ENCODE measurements at regions not wholly inside any gene's neighbourhood (a gene's known extent, or its start where the extent isn't known, plus 50 kb on each side); places are given as distances from the start of the nearest gene placed in this dataset.

DNA sequence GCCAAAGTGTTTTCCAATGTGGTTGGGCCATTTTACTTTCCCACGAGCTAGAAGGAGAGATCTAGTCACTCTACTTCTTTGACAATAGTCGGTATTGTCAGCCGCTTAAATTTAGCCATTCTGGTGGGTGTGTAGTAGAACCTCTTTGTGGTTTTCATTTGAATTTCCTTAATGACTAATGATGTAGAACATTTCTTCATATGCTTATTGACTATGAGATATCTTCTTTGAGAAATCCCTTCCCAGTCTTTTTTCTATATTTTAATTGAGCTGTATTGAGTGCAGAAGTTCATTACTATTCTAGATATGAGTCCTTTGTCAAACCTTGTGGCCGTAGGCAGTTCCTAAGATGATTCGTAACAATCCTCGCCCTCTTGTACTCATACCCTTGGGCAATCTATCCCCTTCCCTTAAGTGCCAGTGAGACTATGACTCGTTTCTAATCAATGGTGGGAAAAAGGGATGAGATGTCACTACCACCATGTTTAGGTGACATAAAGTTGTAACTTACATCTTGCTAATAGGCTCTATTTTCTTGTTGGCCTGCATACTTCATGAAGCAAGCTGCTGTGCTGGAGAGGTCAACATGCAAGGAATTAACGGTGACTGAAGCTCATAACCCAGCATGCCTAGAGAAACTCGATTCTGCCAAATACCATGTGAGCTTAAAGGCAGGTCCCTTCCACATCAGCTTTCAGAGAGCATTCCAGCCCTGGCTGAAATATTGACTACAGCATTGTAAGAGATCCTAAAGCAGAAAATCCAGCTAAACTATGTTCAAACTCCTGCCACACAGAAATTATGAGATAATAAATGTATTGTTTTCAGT, 817.9 kb upstream of the SOX9 start:
- DNase-seq (no peak), ATAC-seq (ENCODE audit: low read depth) (no peak)
- Mint-ChIP-seq H3K36me3 (no peaks in the 10 kb centered on the region), H3K9me3 (peaks cover 9% of the 10 kb centered on the region), H3K27me3 (no peaks in the 10 kb centered on the region), H3K27ac (no peak overlapping the region), H3K4me1 (no peaks in the 10 kb centered on the region), H3K4me3 (no peak overlapping the region)
- POLR2A ChIA-PET: no interaction called here

DNA sequence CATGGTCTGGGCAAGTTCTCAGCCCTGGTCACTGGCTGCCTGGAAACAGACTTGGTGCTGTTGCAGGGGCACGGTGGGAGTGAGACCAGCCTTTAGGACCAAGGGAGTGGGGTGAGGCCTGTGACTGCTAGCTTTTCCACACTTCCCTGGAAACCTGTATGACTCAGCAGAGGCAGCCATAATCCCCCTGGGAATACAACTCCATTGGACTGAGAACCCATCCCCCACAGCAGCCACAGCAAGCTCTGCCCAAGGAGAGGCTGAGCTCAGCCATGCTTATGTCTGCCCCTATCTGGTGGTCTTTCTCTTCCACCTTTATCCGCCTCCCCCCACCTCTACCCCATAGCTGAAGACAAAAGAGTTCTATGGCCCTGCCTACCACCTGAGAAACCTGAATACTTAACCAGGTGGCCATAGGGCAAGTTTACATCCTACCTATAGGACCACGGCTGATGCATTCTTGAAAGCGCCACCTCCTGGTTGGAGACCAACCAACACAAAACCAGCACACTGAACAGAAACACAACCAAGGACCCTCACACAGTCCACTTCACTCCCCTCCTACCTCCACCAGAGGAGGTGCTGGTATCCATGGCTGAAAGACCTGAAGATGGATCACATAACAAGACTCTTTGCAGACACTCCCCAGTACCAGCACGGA, 816.2 kb upstream of the SOX9 start:
- no peak overlapping the region for H3K4me3 Mint-ChIP-seq
- ATAC-seq (ENCODE audit: low read depth) (no peak), DNase-seq (no peak)
- peaks cover 12% of the 10 kb centered on the region for H3K9me3 Mint-ChIP-seq
- H3K36me3 Mint-ChIP-seq: no peaks in the 10 kb centered on the region
- no peaks in the 10 kb centered on the region for H3K27me3 Mint-ChIP-seq
- H3K4me1 Mint-ChIP-seq: no peaks in the 10 kb centered on the region
- no peak overlapping the region for H3K27ac Mint-ChIP-seq
- POLR2A ChIA-PET: no interaction called here

DNA sequence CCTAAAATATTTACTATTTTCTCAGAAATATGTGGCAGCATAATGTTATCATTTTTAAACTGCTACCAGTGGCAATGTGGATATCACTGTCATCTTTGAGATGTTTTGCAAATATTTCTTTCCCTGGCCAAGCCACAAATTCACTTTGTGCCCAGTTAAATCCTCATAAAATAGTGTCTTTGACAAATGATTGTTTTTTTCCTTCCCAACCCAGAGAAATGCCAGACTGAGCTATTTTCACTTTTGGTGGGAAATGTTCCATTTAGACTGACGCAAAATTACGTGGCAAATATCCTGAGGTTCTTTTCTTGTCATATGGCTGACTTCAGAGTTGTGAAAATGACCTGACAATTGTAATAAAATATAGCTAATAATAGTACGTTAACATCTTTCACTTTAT, 807.0 kb upstream of the SOX9 start:
- DNase-seq (no peak), ATAC-seq (ENCODE audit: low read depth) (no peak)
- no peak overlapping the region for H3K27ac Mint-ChIP-seq
- H3K27me3 Mint-ChIP-seq: no peaks in the 10 kb centered on the region
- POLR2A ChIA-PET: no interaction called here
- H3K36me3 Mint-ChIP-seq: no peaks in the 10 kb centered on the region
- peaks cover 2% of the 10 kb centered on the region for H3K9me3 Mint-ChIP-seq
- no peaks in the 10 kb centered on the region for H3K4me1 Mint-ChIP-seq
- H3K4me3 Mint-ChIP-seq: no peak overlapping the region

DNA sequence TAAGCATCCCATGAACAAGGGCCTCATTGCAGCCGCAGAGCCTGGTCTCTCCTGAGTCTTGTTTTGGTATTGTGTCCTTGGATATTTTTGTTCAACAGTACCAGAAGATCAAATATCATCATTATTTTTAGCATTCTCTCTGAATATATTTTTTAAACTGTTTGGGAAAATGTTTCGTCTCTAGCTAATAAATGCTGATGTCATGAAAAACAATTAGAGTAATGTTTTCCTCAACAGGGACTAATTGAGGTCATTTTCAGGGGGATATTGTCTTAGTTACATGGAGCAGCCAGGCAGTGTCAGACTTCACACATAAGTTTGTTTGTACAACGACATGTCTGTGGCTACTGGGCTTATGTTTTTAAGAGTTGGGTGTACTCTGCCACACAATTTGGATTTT, 805.3 kb upstream of the SOX9 start:
- H3K4me3 Mint-ChIP-seq: no peak overlapping the region
- no peaks in the 10 kb centered on the region for H3K9me3 Mint-ChIP-seq
- DNase-seq (no peak), ATAC-seq (ENCODE audit: low read depth) (no peak)
- no peaks in the 10 kb centered on the region for H3K27me3 Mint-ChIP-seq
- H3K27ac Mint-ChIP-seq: no peak overlapping the region
- POLR2A ChIA-PET: no interaction called here
- no peaks in the 10 kb centered on the region for H3K4me1 Mint-ChIP-seq
- no peaks in the 10 kb centered on the region for H3K36me3 Mint-ChIP-seq

DNA sequence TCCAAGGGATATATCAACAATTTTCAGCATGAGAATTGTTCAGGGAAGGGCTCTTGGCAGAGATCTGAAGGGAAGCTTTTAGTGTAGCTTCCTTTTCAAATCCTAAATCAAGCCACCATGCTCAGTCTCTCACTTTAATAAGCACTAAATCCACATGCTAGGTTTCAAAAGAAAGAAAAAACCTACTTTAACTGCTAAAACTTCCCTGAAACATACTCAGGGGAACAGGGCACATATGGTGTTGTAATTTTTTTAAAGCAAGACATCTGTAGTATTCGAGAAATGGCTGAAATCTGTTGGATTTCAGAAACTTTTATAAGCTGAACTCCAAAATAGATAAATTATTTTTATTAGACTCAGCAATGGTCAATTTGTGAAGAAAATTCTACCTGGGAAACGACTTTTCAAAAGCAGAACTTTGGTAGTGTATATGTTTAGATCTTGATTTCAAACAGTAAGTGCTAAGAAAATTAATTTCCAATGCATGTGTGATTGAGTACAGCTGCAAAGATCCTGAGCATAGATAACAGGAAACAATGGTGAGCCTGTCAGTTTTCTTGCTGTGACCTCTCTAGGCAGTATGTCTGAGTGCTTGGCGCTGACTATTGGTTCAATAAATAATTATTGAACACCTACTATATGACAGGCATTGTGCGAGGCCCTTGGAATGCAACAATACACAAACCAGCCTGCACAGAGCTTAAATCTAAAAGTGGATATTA, 804.5 kb upstream of the SOX9 start:
- H3K4me1 Mint-ChIP-seq: no peaks in the 10 kb centered on the region
- no peak for DNase-seq
- POLR2A ChIA-PET: no interaction called here
- no peaks in the 10 kb centered on the region for H3K36me3 Mint-ChIP-seq
- no peak overlapping the region for H3K27ac Mint-ChIP-seq
- H3K9me3 Mint-ChIP-seq: peaks cover 2% of the 10 kb centered on the region
- H3K27me3 Mint-ChIP-seq: no peaks in the 10 kb centered on the region
- H3K4me3 Mint-ChIP-seq: no peak overlapping the region
- ATAC-seq (ENCODE audit: low read depth): no peak

DNA sequence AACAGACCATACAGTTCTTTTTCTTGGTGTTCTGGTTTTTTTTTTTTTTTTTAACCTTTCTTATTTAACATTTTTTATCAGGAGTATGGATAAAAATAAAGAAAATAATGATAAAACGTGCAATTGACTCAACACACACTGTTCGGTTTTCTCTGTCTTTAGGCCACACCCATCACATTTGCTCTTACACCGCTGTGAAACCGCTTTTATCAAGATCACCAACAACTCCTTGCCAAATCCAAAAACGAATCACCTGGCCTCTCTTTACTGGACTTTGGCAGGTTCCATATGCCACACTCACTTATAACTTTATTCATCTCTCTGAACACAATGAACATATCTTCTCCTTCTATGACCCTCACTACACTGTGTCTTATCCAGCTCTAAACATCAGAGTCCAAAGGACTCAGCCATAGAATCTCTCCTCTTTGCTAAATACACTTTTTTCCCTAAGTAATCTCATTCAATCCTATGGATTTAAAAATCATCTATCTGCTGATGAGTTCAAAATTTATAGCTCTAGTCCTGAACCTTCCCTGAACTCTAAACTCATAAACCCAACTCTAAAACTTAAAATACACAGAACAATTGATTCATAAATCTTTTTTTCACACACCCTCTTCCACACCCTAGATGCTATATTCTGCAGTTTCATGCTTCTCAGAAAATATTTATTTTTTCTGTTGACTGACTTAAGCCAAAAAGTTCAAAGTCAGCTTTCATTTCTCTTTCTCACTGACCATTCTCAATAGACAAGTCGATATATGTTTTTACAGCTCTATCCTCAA, 800.6 kb upstream of the SOX9 start:
- DNase-seq: no peak
- H3K27me3 Mint-ChIP-seq: no peaks in the 10 kb centered on the region
- H3K9me3 Mint-ChIP-seq: peaks cover 3% of the 10 kb centered on the region
- H3K4me1 Mint-ChIP-seq: no peaks in the 10 kb centered on the region
- no peak for ATAC-seq (ENCODE audit: low read depth)
- POLR2A ChIA-PET: no interaction called here
- no peaks in the 10 kb centered on the region for H3K36me3 Mint-ChIP-seq
- no peak overlapping the region for H3K4me3 Mint-ChIP-seq
- H3K27ac Mint-ChIP-seq: no peak overlapping the region

DNA sequence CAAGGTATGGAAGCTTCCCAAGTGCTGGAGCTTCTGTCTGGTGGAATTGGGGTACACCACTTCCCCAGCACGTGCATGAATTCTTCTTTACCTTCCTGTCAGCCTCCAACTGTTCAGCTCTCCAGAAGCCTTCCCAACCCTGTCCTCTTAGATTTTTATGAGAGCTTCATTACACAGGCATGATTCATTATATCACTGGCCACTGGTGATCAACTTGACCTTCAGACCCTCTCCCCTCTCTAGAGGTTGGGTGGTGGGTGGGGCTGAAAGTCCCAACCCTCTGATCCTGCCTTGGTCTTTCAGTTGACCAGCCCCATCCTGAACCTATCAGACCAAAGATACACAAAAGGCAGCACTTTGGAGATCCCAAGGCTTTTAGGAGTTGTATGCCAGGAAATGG, 795.7 kb upstream of the SOX9 start:
- no peak for DNase-seq
- POLR2A ChIA-PET: no interaction called here
- Mint-ChIP-seq H3K27ac (no peak overlapping the region), H3K4me1 (no peaks in the 10 kb centered on the region), H3K27me3 (no peaks in the 10 kb centered on the region), H3K4me3 (no peak overlapping the region), H3K36me3 (no peaks in the 10 kb centered on the region), H3K9me3 (peaks cover 5% of the 10 kb centered on the region)
- ATAC-seq (ENCODE audit: low read depth): no peak

DNA sequence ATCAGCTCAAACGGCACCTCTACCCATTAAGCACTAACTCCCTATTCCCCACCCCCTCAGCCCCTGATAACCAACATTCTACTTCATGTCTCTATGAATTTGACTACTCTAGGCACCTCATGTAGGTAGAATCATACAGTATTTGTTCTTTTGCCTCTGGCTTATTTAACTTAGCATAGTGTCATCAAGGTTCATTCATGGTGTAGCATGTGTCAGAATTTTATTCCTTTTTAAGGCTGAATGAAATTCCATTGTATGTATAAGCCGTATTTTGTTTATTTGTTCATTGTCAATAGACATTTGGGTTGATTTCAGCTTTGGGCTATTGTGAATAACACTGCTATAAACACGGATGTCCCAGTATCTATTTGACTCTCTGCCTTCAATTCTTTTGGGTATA, 794.9 kb upstream of the SOX9 start:
- Mint-ChIP-seq H3K36me3 (no peaks in the 10 kb centered on the region), H3K4me1 (no peaks in the 10 kb centered on the region), H3K4me3 (no peak overlapping the region), H3K9me3 (peaks cover 3% of the 10 kb centered on the region), H3K27ac (no peak overlapping the region), H3K27me3 (no peaks in the 10 kb centered on the region)
- POLR2A ChIA-PET: no interaction called here
- no peak for DNase-seq
- no peak for ATAC-seq (ENCODE audit: low read depth)

DNA sequence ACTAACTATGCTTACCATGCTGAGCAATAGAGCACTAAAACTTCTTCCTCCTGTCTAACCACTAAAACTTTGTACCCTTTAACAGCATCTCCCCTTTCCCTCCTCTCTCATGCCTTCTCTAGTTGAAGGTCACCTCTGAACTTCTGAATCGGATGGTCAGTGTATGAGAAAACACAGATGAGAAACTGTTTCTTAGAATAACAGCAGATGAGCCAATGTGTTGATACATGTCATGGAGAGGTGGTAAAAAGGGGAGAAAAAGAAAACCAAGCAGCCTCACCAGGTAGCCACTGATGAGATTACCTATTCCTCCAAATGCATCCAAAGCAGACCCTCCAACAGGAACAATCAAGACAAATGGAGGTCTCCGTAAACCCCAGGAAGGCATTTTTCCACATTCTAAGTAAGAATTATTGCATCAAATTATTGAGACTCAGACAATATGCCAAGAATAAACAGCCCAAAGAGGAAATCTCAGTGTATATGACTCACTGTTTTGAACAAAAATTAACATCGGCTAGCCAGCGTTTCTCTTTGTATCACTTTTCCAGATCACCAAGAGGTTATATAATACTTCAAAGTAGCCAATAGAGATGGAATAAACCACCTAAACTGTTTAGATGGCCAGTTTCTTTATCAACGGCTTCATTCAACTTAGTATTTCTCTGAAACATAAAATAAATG, 793.3 kb upstream of the SOX9 start:
- Mint-ChIP-seq H3K36me3 (no peaks in the 10 kb centered on the region), H3K9me3 (peaks cover 3% of the 10 kb centered on the region), H3K27ac (no peak overlapping the region), H3K4me3 (no peak overlapping the region), H3K27me3 (no peaks in the 10 kb centered on the region), H3K4me1 (no peaks in the 10 kb centered on the region)
- POLR2A ChIA-PET: no interaction called here
- ATAC-seq (ENCODE audit: low read depth) (no peak), DNase-seq (no peak)

DNA sequence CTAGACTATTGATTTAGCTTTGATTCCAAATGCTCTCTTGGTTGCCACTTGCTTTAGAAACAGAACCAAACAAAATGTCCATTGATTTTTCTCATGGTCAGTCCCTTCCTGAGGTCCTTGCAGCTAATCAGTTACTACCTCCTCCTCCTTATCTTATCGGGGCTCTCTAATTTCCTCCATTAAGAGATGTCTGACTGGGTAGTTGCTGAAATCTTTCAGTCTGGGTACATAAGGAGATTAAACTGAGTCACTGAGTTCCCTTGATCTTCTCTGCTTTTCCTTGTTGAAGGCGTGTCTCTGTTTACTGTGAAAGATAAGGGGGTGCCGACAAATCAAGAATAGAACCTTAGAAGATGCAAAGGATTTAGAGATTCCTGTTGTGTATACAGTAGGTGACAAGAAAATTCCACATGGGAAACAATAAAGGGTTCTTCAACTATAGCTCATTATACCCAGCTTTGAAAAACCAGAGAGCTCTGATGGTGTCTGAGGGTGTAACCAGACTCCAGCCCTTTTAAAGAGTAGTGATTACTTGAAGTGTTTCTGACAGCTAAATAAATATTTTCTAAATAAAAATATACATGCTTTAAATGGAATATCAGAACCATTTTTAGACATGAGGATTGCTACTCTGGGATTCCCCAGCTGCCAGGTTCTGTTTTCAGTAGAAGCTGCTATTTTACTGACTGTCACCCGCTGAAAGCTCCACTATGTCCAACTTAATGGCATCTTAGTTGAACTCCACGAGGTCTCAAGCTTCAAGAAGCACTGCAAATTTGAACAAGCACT, 791.3 kb upstream of the SOX9 start:
- ATAC-seq (ENCODE audit: low read depth): no peak

DNA sequence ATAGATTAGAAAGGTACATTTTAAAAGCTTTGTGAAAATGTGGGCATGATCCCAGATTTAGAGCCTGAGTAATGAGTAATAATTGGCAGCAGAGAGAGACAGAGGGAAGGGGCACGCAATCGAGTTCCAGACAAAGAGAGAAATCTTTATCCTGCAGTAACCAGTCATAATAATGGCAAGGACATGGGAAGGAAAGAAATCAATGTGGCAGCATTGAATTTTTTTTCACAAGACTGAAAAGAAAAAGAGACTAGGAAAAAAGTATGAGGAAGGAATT, 790.8 kb upstream of the SOX9 start:
- DNase-seq: no peak
- no peak overlapping the region for H3K4me3 Mint-ChIP-seq
- H3K36me3 Mint-ChIP-seq: no peaks in the 10 kb centered on the region
- POLR2A ChIA-PET: no interaction called here
- no peaks in the 10 kb centered on the region for H3K4me1 Mint-ChIP-seq
- H3K9me3 Mint-ChIP-seq: peaks cover 1% of the 10 kb centered on the region
- no peaks in the 10 kb centered on the region for H3K27me3 Mint-ChIP-seq
- H3K27ac Mint-ChIP-seq: no peak overlapping the region
- no peak for ATAC-seq (ENCODE audit: low read depth)

More for the DNA sequence above, 791.3 kb upstream of the SOX9 start:
- Mint-ChIP-seq H3K27me3 (no peaks in the 10 kb centered on the region), H3K4me3 (no peak overlapping the region), H3K36me3 (no peaks in the 10 kb centered on the region), H3K27ac (no peak overlapping the region), H3K9me3 (peaks cover 1% of the 10 kb centered on the region), H3K4me1 (no peaks in the 10 kb centered on the region)
- POLR2A ChIA-PET: no interaction called here
- no peak for DNase-seq

DNA sequence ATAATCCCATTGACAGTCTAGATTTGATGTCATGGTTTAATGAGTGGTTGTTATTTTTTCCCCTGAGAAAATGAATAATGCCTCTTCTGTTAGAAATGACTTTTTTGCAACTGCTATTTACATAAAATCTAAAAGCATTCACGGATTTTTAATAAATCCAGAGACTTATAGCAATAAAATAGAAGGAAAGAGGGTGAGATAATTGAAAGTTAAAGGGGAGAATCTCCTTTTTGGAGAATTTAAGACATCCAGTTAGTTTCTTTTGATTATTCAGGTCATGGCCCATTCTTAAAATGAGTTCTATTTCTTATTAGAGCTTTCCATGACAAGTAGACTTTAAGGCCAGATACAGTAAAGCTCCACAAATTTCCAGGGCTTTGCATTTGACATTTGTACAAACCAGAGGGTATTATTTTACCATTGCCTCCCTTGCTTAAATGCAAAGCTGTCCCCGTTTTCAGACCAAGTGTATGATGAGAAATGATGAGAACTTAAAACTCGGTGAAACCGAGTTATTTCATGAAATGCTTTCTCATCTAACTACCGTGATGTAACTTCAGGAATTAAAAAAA, 789.0 kb upstream of the SOX9 start:
- H3K4me3 Mint-ChIP-seq: no peak overlapping the region
- DNase-seq (no peak), ATAC-seq (ENCODE audit: low read depth) (no peak)
- no peaks in the 10 kb centered on the region for H3K4me1 Mint-ChIP-seq
- H3K27me3 Mint-ChIP-seq: no peaks in the 10 kb centered on the region
- no peak overlapping the region for H3K27ac Mint-ChIP-seq
- POLR2A ChIA-PET: no interaction called here
- H3K9me3 Mint-ChIP-seq: no peaks in the 10 kb centered on the region
- no peaks in the 10 kb centered on the region for H3K36me3 Mint-ChIP-seq
